ENCODE measurements at regions not wholly inside any gene's neighbourhood (a gene's known extent, or its start where the extent isn't known, plus 50 kb on each side); places are given as distances from the start of the nearest gene placed in this dataset.

DNA sequence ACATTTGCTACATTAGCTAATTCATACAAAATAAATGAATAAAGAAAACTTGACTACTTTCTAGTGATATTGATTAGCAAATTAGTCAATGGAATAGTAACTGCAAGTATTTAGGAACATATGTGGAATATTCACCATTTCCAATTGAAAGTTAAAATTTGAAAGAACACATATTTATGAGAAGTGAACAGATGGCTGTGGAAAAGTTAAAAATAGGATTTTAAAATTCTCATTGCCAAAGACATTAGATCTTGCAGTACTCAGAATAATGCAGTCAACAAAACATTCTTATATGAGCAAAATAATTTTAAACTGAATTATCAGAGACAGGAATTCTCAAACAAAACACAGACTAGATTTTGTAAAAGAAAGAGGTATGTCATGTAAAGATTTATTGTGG is 613.9 kb upstream of the NOVA1 start:
- TF ChIP-seq, protein P1, sequence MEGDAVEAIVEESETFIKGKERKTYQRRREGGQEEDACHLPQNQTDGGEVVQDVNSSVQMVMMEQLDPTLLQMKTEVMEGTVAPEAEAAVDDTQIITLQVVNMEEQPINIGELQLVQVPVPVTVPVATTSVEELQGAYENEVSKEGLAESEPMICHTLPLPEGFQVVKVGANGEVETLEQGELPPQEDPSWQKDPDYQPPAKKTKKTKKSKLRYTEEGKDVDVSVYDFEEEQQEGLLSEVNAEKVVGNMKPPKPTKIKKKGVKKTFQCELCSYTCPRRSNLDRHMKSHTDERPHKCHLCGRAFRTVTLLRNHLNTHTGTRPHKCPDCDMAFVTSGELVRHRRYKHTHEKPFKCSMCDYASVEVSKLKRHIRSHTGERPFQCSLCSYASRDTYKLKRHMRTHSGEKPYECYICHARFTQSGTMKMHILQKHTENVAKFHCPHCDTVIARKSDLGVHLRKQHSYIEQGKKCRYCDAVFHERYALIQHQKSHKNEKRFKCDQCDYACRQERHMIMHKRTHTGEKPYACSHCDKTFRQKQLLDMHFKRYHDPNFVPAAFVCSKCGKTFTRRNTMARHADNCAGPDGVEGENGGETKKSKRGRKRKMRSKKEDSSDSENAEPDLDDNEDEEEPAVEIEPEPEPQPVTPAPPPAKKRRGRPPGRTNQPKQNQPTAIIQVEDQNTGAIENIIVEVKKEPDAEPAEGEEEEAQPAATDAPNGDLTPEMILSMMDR (IDR thresholded peaks at IDR 0.05; ENCODE audit: poor library complexity, severe bottlenecking), result no peak
- TF ChIP-seq POLR2AphosphoS5 (IDR thresholded peaks at IDR 0.05) (no peak), RAD21 (conservative IDR thresholded peaks at IDR 0.05) (no peak), EP300 (conservative IDR thresholded peaks at IDR 0.05; ENCODE audit: poor library complexity, severe bottlenecking) (no peak), TAF1 (IDR thresholded peaks at IDR 0.05; ENCODE audit: low read depth) (no peak), SMC3 (conservative IDR thresholded peaks at IDR 0.05; ENCODE audit: poor library complexity) (no peak), EZH2 (IDR thresholded peaks at IDR 0.05; ENCODE audit: borderline replicate concordance, insufficient read depth, low read length, poor library complexity, severe bottlenecking) (no peak), MXI1 (conservative IDR thresholded peaks at IDR 0.05; ENCODE audit: poor library complexity, severe bottlenecking) (no peak)
- TF ChIP-seq, protein P2, sequence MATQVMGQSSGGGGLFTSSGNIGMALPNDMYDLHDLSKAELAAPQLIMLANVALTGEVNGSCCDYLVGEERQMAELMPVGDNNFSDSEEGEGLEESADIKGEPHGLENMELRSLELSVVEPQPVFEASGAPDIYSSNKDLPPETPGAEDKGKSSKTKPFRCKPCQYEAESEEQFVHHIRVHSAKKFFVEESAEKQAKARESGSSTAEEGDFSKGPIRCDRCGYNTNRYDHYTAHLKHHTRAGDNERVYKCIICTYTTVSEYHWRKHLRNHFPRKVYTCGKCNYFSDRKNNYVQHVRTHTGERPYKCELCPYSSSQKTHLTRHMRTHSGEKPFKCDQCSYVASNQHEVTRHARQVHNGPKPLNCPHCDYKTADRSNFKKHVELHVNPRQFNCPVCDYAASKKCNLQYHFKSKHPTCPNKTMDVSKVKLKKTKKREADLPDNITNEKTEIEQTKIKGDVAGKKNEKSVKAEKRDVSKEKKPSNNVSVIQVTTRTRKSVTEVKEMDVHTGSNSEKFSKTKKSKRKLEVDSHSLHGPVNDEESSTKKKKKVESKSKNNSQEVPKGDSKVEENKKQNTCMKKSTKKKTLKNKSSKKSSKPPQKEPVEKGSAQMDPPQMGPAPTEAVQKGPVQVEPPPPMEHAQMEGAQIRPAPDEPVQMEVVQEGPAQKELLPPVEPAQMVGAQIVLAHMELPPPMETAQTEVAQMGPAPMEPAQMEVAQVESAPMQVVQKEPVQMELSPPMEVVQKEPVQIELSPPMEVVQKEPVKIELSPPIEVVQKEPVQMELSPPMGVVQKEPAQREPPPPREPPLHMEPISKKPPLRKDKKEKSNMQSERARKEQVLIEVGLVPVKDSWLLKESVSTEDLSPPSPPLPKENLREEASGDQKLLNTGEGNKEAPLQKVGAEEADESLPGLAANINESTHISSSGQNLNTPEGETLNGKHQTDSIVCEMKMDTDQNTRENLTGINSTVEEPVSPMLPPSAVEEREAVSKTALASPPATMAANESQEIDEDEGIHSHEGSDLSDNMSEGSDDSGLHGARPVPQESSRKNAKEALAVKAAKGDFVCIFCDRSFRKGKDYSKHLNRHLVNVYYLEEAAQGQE (IDR thresholded peaks at IDR 0.05; ENCODE audit: borderline replicate concordance), result no peak
